ENCODE measurements at regions not wholly inside any gene's neighbourhood (a gene's known extent, or its start where the extent isn't known, plus 50 kb on each side); places are given as distances from the start of the nearest gene placed in this dataset. TPM values are rescaled to one million over a fixed set of nuclear protein-coding genes. Genes with fewer than 3 reads are reported as not detected.

Small RNA genes lying in the stretch of these regions (small RNA-seq; reads per million reads assigned to genes)
- not detected for gene AL109618.2 (ENCODE audit: low replicate concordance)

Data from spinal cord (tissue), 1 donor.